Stimulated activated CD4-positive, alpha-beta T cell treated with anti-CD3 and anti-CD28 coated beads, Interleukin-2, amount 100 ng/mL, for 24 hours (primary cell): ENCODE measurements at regions not wholly inside any gene's neighbourhood (a gene's known extent, or its start where the extent isn't known, plus 50 kb on each side); places are given as distances from the start of the nearest gene placed in this dataset.
A peak's percentile ranks its signal among the peaks of the same experiment; 100 is the strongest.

Experiments used
- DNase-seq, 2 donors: peaks; one replicate each; pipeline ENCODE4 v3.0.0-alpha.2; 2020

DNA sequence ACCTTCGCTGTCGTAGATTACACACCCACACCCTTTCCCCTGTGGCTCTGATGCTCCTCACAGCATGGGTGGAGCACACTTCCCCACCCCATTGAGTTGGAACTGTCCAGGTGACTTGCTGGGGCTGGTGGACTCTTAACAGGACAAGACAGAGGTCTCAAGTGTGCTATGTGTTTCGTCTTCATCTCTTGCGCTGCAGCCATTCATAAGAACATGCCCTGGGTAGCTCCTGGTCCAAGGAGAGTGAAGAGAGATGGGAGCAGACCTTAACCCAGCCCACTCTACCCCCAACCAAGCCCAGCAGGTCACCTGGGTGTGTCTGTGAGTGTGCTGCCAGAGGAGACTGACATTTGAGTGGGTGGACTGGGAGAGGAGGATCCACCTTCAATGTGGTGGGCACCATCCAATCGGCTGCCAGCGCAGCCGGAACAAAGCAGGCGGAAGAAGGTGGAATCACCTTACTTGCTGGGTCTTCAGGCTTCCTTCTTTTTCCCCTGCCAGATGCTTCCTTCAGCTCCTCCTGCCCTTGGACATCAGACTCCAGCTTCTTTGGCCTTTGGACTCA is 112.4 kb downstream of the HTR5A start:
- no peak for DNase-seq

- DNase-seq: no peak
Measured at GRCh38 chr7:155183655-155184054, 113.5 kb downstream of the HTR5A start.

DNA sequence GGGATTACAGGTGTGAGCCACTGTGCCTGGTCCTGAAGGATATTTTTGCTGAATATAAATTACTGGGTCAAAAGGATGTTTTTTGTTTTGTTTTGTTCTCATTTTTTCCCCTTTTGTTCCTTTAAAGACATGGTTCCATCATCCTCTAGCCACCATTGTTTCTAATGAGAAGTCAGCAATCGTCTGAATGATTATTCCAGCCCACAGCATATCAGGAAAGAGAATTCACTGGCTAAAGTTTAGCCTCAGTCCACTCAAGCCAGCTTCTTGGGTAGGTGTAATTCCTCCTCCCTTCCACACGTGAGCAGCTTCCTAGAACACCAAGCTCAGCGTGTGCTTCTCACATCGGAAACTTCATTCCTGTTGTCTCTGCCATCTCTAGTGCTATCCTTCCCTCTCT is 112.8 kb upstream of the INSIG1 start:
- DNase-seq: no peak

DNA sequence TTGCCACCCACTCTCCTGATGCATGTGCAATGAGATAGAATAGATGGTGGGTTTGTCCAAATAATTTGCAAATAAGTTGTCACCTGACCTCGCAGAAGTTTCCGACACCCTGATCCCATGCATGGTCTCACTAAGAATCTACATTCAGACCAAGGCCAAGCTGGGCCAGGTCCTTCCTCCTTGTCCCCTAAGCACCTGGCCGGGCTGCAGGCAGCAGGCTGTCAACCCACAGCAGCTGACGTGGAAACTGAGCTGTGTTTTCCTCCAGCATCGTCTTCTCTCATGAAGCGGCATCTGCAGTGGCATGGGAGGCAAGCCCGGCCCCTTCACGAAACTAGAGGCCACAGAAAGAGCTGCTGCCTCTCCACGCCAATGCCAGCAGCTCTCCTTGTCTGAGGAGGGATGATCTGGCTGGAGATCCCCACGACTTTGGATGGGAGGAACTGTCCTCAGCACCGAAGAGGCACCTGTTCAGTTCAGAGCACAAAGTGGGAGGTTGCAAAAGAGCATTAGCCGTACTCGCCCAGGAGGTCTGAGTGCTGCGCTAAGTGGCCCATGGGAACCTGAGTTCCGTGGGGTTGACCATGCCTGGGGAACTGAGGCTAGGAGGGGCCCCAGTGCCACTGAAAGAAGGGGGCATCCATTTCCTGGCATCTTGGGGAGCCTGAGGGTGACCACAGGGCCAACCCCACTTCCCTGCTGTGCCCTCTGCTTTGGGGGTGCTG is 110.5 kb upstream of the INSIG1 start:
- no peak for DNase-seq

DNA sequence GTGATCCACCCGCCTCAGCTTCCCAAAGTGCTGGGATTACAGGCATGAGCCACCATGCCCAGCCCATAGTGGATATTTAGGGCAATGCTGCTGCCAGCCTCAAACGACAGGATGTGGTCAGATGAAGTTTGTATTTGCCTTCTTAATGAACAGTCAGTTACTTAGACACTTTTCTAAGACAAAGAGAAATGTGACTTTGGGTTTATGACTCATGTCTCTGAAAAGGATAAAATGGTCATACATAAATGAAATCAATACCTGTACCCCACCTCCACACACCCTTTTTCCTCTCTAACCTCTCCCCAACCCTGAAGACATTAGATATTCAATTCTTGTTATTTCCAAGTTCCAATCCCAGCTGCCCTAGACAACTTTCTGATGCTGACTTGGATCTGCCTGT is 109.3 kb upstream of the INSIG1 start:
- no peak for DNase-seq

DNA sequence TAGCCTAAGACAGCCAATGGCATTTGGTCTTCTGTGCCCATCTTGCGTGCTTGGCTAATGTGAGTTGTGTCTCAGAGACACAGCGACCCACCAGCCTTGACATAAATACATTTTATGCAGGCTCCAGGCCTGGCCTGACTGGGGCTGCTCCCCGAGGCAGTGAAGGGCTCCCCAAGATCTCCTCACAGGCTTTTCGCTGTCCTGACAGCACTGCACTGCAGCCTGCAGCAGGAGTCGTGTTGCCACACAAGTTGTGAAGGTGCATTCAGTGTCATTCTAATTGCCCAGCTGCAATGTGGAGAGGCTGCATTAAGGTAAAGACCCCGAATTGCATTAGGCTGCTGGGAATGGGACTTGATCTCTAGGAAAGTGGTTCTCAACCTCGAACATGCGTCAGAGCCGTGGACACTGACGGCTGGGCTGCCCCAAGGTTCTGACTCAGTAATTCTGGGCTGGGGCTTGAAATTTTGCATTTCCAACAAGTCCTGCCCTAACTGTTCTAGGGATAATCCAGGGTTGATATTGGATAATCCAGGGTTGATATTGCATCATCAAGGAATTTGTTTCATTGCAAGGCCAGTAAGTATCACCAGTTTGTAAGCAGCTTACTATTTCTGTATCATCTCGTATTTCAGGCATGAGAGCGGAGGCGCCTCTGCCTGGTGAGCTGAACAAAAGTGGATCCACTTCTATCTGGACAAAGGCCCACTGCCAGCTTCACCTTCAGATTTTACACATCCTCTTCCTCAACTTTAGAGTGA is 108.7 kb upstream of the INSIG1 start:
- peak in 1 of 2 donors; percentile 16 for DNase-seq

GRCh38 chr7:155189590-155189989 is 108.1 kb upstream of the INSIG1 start:
- DNase-seq: peak in 1 of 2 donors; percentile 6

GRCh38 chr7:155190688-155191087 is 107.0 kb upstream of the INSIG1 start:
- peak; percentile 80 to 82 for DNase-seq

- DNase-seq: peak in 1 of 2 donors; percentile 16
Measured at GRCh38 chr7:155191137-155191536, 106.5 kb upstream of the INSIG1 start.

DNA sequence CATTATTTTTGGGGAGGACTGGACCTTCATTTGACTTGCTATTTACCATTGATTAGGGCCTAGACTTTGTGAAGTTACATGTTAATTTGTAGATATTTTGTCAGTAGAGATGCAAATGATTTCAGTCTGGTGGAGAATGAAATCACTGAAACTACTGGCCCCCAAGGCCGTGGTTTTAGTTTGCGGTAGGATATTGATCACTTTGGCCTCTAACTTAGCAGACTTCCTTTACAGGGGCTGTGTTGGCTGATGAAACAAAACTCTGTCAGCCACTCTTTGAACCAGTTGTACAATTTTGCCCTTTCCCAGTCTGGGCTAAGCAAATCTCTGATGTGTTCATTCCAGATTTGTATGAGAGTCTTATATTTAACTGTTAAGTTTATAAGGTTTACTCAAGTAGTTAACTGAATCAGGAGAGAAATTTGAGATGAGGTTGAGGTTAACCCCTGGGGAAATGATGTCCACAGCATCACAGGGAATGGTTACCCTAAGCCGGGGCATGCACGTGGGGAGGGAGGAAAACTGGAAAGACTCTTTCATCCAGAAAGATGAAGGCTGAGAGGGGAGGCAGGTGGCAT is 105.7 kb upstream of the INSIG1 start:
- DNase-seq: no peak

GRCh38 chr7:155192961-155193640 is 104.6 kb upstream of the INSIG1 start:
- no peak for DNase-seq

DNA sequence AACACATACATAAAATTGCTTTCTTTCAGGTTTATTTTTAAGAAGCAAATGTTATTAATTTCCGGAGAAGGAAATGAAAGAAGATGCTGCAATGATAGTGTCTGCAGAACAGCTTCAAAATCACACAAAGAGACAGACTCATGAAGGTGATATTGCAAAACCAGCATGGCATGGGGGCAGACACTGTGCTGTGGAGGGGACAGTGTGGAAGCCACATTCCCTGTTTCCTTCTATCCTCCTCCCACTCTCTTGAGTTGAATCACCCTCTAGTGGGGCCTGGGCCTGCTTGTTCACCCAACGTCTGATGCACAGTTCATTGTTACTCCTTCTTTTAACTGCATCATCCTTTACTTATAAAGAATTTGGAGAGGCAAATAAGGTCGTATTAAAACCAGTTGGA is 104.0 kb upstream of the INSIG1 start:
- DNase-seq: peak in 1 of 2 donors; percentile 16

DNA sequence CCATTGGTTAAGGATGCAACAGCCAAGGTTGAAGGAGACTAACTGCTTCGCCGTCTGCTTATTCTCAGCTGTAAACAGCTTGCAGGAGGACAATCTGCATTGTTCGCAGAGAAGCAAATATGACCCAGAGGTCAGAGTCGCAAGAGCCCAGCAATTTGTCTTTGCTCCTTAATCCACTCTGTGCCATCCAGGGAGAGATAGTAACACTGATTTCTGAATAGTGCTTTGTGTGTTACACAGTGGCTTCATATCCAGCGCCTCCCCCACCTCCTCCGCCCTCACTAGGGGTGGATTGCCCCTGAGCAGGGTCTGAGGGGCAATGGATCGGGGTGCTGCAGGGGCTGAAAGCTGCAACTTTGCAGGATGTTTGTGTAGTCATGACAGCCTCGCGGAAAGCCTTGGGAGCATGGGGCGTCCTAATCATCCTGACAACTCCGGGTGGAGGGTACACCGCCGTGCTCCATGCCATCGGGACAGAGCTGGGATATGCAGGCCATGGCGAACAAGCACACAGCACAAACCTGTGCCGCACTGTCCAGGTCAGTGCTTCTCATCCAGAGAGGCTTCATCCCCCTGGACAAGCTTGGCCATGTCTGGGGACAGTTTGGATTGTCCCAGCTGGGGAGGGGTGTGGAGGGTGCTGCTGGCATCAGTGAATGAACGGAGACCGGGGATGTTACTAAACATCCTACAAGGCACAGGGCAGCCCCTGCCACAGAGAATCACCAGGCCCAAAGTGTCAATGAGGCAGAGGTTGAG is 103.1 kb upstream of the INSIG1 start:
- DNase-seq: no peak

- no peak for DNase-seq
Measured at GRCh38 chr7:155195939-155196523, 101.6 kb upstream of the INSIG1 start.

- DNase-seq: peak in 1 of 2 donors; percentile 17
Measured at GRCh38 chr7:155198196-155198892, 99.3 kb upstream of the INSIG1 start.

DNA sequence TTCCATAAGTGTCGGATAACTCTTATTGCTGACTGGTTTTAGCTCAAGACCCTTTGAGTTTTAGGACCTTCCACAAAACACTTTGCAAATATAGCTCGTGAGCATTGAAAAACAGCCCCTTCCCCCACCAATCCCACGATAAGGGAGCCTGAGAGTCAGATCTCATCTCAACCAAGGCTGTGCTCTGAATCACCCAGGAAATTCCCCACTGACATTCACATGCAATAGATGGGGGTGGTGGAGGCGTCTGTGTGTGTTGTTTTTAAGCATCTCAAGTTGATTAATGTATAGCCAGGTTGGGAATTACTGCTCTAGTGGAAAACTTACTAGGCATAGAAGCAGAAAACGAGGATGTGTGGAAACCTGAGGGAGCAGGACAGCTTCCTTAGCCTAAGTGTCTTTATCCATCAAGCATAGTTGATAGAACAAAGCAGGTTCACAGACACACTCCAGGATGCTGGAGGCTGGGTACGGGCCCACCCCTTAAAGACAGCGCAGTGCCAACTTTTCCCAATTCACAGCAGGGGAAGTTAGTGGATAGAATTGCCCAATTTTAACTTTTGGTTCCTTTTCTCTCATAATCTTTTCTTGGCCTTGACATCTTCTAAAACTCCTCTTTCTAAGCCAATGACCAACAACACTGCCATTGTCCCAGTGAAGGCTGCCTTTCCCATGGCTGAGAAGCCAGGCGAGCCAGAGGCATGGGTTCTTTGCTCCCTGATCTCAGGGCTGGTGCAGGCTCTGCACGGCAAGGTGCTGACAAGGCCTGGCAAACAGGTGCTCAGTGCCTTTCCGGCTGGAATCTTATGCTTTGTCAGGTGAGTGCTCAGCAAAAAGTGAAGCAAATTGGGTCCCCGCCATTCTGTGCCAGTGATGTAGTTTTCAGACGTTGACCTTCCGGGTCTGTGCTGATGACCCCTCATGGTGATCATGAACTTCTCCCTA is 98.5 kb upstream of the INSIG1 start:
- peak; percentile 46 to 76 for DNase-seq

DNA sequence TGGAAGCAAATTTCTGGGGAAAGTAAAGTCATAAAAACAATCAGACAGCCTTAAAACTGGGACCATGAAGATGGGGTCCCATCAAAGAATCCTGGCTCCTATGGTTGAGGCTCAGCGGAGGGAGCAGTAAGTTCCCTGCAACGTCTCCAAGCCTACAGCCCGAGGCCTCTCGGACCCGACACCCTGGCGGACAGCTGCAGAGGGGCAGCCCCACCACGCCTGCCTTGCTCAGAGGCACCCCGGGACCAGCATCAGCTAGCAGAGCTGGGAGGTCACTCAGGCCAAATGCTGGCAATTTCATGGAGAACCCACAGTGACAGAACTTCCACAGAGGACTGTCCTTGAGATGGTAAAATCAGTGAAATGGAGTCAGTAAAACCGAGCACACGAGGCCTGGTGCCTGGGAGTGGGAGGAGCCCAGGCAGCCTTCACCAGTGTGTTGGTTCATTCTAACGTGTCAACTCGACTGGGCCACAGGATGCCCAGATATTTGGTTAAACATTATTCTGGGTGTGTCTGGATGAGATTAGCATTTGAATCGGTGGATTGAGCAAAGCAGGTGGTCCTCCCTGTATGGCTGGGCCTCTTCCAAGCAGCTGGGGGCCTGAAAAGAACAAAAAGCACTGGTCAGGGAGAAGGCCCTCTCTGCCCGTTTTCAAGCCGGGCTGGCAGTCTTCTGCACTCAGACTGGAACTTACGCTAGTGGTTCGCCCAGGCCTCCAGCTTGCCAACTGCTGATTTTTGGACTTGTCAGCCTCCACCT is 96.2 kb upstream of the INSIG1 start:
- no peak for DNase-seq

- no peak for DNase-seq
Measured at GRCh38 chr7:155202106-155202871, 95.4 kb upstream of the INSIG1 start.
